GM19468 (cell line): ENCODE measurements at regions not wholly inside any gene's neighbourhood (a gene's known extent, or its start where the extent isn't known, plus 50 kb on each side); places are given as distances from the start of the nearest gene placed in this dataset.
A peak's percentile ranks its signal among the peaks of the same experiment; 100 is the strongest.

Experiments used
- ATAC-seq: cut with Tn5 transposase; IDR thresholded peaks from one replicate; pipeline ENCODE4 v1.9.1; 2021; ENCODE audit warnings: mild to moderate bottlenecking, moderate library complexity, moderate number of reproducible peaks; ENCODE audit not compliant: unreplicated experiment; ENCODE audit errors: extremely low read depth

- no peak for ATAC-seq
Measured at GRCh38 chr6:149211046-149211571, 106.4 kb upstream of the TAB2 start.

GRCh38 chr6:149212206-149212605 lies 105.3 kb upstream of the TAB2 start:
- no peak for ATAC-seq

- no peak for ATAC-seq
Measured at GRCh38 chr6:149212892-149213801, 104.4 kb upstream of the TAB2 start.

- ATAC-seq = no peak
Measured at GRCh38 chr6:149213829-149214228, 103.7 kb upstream of the TAB2 start.

GRCh38 chr6:149216459-149216858 lies 101.1 kb upstream of the TAB2 start:
- ATAC-seq = no peak

GRCh38 chr6:149217466-149217888 lies 100.0 kb upstream of the TAB2 start:
- ATAC-seq = peak; percentile 72

- ATAC-seq = no peak
Measured at GRCh38 chr6:149218471-149218870, 99.0 kb upstream of the TAB2 start.

- no peak for ATAC-seq
Measured at GRCh38 chr6:149218915-149219314, 98.6 kb upstream of the TAB2 start.

- no peak for ATAC-seq
Measured at GRCh38 chr6:149220882-149221773, 96.4 kb upstream of the TAB2 start.

GRCh38 chr6:149221774-149222070 lies 95.8 kb upstream of the TAB2 start:
- ATAC-seq = no peak

GRCh38 chr6:149223120-149223903 lies 94.2 kb upstream of the TAB2 start:
- no peak for ATAC-seq

- ATAC-seq = no peak
Measured at GRCh38 chr6:149223904-149224351, 93.6 kb upstream of the TAB2 start.

GRCh38 chr6:149224399-149224798 lies 93.1 kb upstream of the TAB2 start:
- ATAC-seq = no peak

GRCh38 chr6:149225370-149225769 lies 92.1 kb upstream of the TAB2 start:
- ATAC-seq = no peak

- no peak for ATAC-seq
Measured at GRCh38 chr6:149225946-149226345, 91.6 kb upstream of the TAB2 start.

GRCh38 chr6:149227796-149228195 lies 89.7 kb upstream of the TAB2 start:
- ATAC-seq = no peak

- no peak for ATAC-seq
Measured at GRCh38 chr6:149228311-149228955, 89.1 kb upstream of the TAB2 start.

- ATAC-seq = no peak
Measured at GRCh38 chr6:149229096-149229495, 88.4 kb upstream of the TAB2 start.

GRCh38 chr6:149230712-149231460 lies 86.6 kb upstream of the TAB2 start:
- ATAC-seq = peak; percentile 29
